B cell (primary cell): ENCODE measurements at regions not wholly inside any gene's neighbourhood (a gene's known extent, or its start where the extent isn't known, plus 50 kb on each side); places are given as distances from the start of the nearest gene placed in this dataset.

Experiments
- ATAC-seq: fragments of 200-7000 bp; cut with Tn5 transposase; one replicate; pipeline ENCODE4 v1.10.0; 2021; ENCODE audit warnings: low read depth, mild to moderate bottlenecking, moderate number of reproducible peaks, moderate library complexity
- CTCF ChIA-PET: fragments of 350-600 bp; sonication (Branson Sonifier 250); formaldehyde crosslinking; loops from one replicate; lab custom pipeline; 2021; ENCODE audit warnings: antibody characterized with exemption, inconsistent platforms; lab: Charles Lee
- POLR2A ChIA-PET: fragments of 350-600 bp; sonication (Branson Sonifier 250); formaldehyde crosslinking; loops from one replicate; lab custom pipeline; 2021; ENCODE audit warnings: antibody characterized with exemption; lab: Charles Lee
- DNase-seq: peaks from one replicate; pipeline ENCODE4 v3.0.0; 2013
- H2AFZ ChIP-seq: 2 replicates; pipeline ENCODE4 v1.6.1; 2012; ENCODE audit warnings: mild to moderate bottlenecking, low read depth, low read length; ENCODE audit not compliant: insufficient read depth, poor library complexity, severe bottlenecking
- H3K27ac ChIP-seq, 2 donors: 1 replicate in 1 of 2; 2 replicates in 1 of 2; pipeline ENCODE4 v1.5.1; 2012 to 2013; ENCODE audit warnings: low read length in 2 of 2, mild to moderate bottlenecking in 2 of 2, moderate library complexity in 1 of 2
- H3K27me3 ChIP-seq, 4 experiments: fragments of 200-600 bp in 1 of 4; sonication (generic) in 1 of 4; replicated peaks in 1 of 4; 1 replicate in 2 of 4; 2 replicates in 2 of 4; pipeline versions ENCODE4 v1.6.1 to v1.7.0; 2013 to 2016; ENCODE audit warnings: low read length in 3 of 4, mild to moderate bottlenecking in 2 of 4, mixed read lengths in 1 of 4, moderate library complexity in 1 of 4; ENCODE audit not compliant: insufficient read depth in 4 of 4, control insufficient read depth in 3 of 4; ENCODE audit errors: control extremely low read depth in 1 of 4
- H3K36me3 ChIP-seq, 2 experiments: replicated peaks in 1 of 2; 1 replicate in 1 of 2; 2 replicates in 1 of 2; pipeline versions ENCODE4 v1.6.1 to v1.7.1; 2013; ENCODE audit warnings: low read length in 1 of 2; ENCODE audit not compliant: insufficient read depth in 2 of 2, control insufficient read depth in 1 of 2; ENCODE audit errors: control extremely low read depth in 1 of 2, extremely low read depth in 1 of 2
- H3K4me1 ChIP-seq, 2 donors: fragments of 200-600 bp in 1 of 2; sonication (generic) in 1 of 2; 1 replicate in 1 of 2; 2 replicates in 1 of 2; pipeline versions ENCODE4 v1.5.1 to v1.6.1; 2013 to 2017; ENCODE audit warnings: low read length in 2 of 2; ENCODE audit not compliant: control insufficient read depth in 2 of 2, insufficient read depth in 2 of 2
- H3K4me2 ChIP-seq: replicated peaks from 2 replicates; pipeline ENCODE3; 2012; ENCODE audit warnings: mild to moderate bottlenecking, low read depth, low read length; ENCODE audit not compliant: poor library complexity, severe bottlenecking
- H3K4me3 ChIP-seq, 5 experiments: fragments of 200-600 bp in 1 of 5; sonication (generic) in 1 of 5; 1 replicate in 3 of 5; 2 replicates in 2 of 5; pipeline versions ENCODE4 v1.5.1 to v1.7.0; 2011 to 2016; ENCODE audit warnings: low read length in 4 of 5, mild to moderate bottlenecking in 4 of 5, low read depth in 2 of 5, control low read depth in 1 of 5, moderate library complexity in 1 of 5; ENCODE audit not compliant: insufficient read depth in 1 of 5; ENCODE audit errors: control extremely low read depth in 1 of 5, extremely low read depth in 1 of 5
- H3K79me2 ChIP-seq: fragments of 200-600 bp; sonication (generic); one replicate; pipeline ENCODE4 v1.6.0; 2016; ENCODE audit warnings: low read length; ENCODE audit not compliant: control insufficient read depth, insufficient read depth
- H3K9ac ChIP-seq: fragments of 200-600 bp; sonication (generic); 2 replicates; pipeline ENCODE4 v1.6.1; 2017; ENCODE audit warnings: mild to moderate bottlenecking, low read length, moderate library complexity
- H3K9me3 ChIP-seq, 3 donors: one replicate each; pipeline versions ENCODE4 v1.6.1 to v1.7.1; 2013; ENCODE audit warnings: low read length in 2 of 3; ENCODE audit not compliant: control insufficient read depth in 2 of 3, insufficient read depth in 1 of 3; ENCODE audit errors: control extremely low read depth in 1 of 3
- H4K20me1 ChIP-seq: 2 replicates; pipeline ENCODE4 v1.6.0; 2012; ENCODE audit warnings: mild to moderate bottlenecking, low read length; ENCODE audit not compliant: insufficient read depth, control insufficient read depth, poor library complexity, severe bottlenecking
- H3K27ac Mint-ChIP-seq: one replicate; pipeline ENCODE4 v1.8.0; 2021; ENCODE audit warnings: mixed read lengths
- H3K27me3 Mint-ChIP-seq: one replicate; pipeline ENCODE4 v1.8.0; 2021; ENCODE audit warnings: mixed read lengths
- H3K4me1 Mint-ChIP-seq: one replicate; pipeline ENCODE4 v1.8.0; 2021; ENCODE audit warnings: mixed read lengths
- H3K4me3 Mint-ChIP-seq: one replicate; pipeline ENCODE4 v1.8.0; 2021; ENCODE audit warnings: mixed read lengths
- H3K9me3 Mint-ChIP-seq: one replicate; pipeline ENCODE4 v1.8.0; 2022; ENCODE audit warnings: mixed read lengths; ENCODE audit not compliant: insufficient read depth
- EZH2 ChIP-seq: IDR thresholded peaks from 2 replicates; pipeline ENCODE4 v1.6.1; 2012; ENCODE audit warnings: borderline replicate concordance, low read depth, mild to moderate bottlenecking, moderate library complexity, low read length; ENCODE audit not compliant: insufficient read depth, poor library complexity, severe bottlenecking
- WGBS: methylation state at CpG from one replicate; pipeline ENCODE4 v1.1.5; 2013; ENCODE audit warnings: missing lambda C conversion rate; ENCODE audit not compliant: insufficient coverage; 5-methylcytosine and 5-hydroxymethylcytosine counted together
- intact Hi-C: fragments of 100-400 bp; cut with micrococcal nuclease; formaldehyde crosslinking; loops from one replicate; pipeline ENCODE4 v1.10.0; 2022
- TF ChIP-seq, protein P1 (sequence below): fragments of 200-600 bp; IDR thresholded peaks from one replicate; pipeline ENCODE4 v1.8.0; 2022; ENCODE audit warnings: antibody characterized with exemption, mild to moderate bottlenecking

DNA sequence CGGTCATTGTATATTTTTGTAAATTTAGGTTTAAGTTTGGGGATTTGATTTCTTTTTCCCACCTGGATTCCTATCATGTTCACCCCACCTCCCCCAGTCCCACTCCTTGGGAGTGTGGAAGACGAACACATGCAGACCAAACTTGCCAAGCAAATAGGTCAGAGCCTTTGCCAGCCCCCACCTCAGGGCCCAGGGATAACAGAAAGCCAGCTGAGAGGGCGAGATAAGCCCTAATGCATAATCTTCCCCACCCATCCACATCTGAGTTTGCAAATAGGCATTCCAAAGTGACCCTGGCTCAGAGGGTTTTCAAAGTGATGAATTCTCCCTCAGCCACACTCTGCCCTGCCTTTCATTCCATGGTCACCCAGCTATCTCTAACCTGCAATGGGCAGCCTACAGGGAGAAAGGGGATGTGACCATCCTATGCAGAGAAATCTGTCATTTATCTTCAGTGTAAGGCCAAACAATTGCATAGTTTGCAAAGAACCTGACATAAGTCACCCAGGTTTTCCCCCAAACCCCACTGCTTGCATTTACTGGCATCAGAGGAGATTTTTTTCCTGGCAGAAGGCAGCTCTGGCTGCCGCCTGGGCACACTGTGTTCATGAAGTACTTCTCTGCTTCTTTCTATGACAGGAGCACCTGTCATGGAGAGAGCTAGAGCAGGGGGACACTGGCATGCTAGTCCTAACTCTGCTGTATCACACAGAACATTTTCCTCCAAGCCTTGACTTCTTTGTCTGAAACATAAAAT, 69.0 kb upstream of the NFIA start:
- no peak for DNase-seq
- 88% methylated on average over 3 of the region's 4 CpGs for WGBS
- H3K4me1 Mint-ChIP-seq = peaks cover 2% of the 10 kb centered on the region
- Histone ChIP-seq H3K27me3 (peaks cover 0 to 2% (median 0%) of the 10 kb centered on the region in 4 experiments), H3K4me2 (no peak overlapping the region), H4K20me1 (no peaks in the 10 kb centered on the region), H3K9ac (no peak overlapping the region), H3K4me3 (no peak overlapping the region), H3K79me2 (no peaks in the 10 kb centered on the region), H2AFZ (no peak overlapping the region), H3K9me3 (no peaks in the 10 kb centered on the region), H3K4me1 (no peaks in the 10 kb centered on the region), H3K27ac (no peak overlapping the region), H3K36me3 (no peaks in the 10 kb centered on the region)
- CTCF ChIA-PET = no interaction called here
- H3K27me3 Mint-ChIP-seq = peaks cover 20% of the 10 kb centered on the region
- no peaks in the 10 kb centered on the region for H3K9me3 Mint-ChIP-seq
- no peak overlapping the region for H3K4me3 Mint-ChIP-seq
- no peak overlapping the region for H3K27ac Mint-ChIP-seq
- POLR2A ChIA-PET = no interaction called here
- no peak for ATAC-seq
- intact Hi-C loops = no loop called here
- no peak for TF ChIP-seq EZH2
- TF ChIP-seq, protein P1, sequence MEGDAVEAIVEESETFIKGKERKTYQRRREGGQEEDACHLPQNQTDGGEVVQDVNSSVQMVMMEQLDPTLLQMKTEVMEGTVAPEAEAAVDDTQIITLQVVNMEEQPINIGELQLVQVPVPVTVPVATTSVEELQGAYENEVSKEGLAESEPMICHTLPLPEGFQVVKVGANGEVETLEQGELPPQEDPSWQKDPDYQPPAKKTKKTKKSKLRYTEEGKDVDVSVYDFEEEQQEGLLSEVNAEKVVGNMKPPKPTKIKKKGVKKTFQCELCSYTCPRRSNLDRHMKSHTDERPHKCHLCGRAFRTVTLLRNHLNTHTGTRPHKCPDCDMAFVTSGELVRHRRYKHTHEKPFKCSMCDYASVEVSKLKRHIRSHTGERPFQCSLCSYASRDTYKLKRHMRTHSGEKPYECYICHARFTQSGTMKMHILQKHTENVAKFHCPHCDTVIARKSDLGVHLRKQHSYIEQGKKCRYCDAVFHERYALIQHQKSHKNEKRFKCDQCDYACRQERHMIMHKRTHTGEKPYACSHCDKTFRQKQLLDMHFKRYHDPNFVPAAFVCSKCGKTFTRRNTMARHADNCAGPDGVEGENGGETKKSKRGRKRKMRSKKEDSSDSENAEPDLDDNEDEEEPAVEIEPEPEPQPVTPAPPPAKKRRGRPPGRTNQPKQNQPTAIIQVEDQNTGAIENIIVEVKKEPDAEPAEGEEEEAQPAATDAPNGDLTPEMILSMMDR = no peak

DNA sequence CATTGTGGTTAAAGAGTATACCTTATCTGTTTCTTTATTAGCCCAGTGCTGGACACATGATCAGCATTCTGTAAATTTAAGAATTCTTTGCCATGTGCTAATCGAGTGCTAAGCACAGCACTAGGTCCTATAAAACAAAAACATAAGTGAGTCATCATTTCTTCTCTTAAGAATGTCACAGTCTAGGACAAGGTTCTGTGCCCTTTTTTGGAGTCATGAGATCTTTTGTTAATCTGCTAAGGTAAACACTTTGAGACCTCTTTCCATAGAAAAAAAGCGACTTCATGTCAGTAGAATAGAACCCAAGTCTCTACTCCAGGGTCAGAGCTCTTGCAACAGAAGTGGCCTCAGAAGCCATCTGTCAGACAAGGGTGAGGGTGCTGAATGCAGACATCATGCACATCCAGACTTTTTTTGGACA, 70.0 kb upstream of the NFIA start:
- no peak overlapping the region for H3K4me3 ChIP-seq
- TF ChIP-seq, protein P1 = no peak
- no peak for TF ChIP-seq EZH2
- no peak overlapping the region for H3K4me2 ChIP-seq
- no peak overlapping the region for H3K27ac Mint-ChIP-seq
- peaks cover 16% of the 10 kb centered on the region for H3K27me3 Mint-ChIP-seq
- H3K9ac ChIP-seq = no peak overlapping the region
- intact Hi-C loops = no loop called here
- no peaks in the 10 kb centered on the region for H3K4me1 ChIP-seq
- no peaks in the 10 kb centered on the region for H3K9me3 ChIP-seq
- H3K4me3 Mint-ChIP-seq = no peak overlapping the region
- no peak overlapping the region for H3K27ac ChIP-seq
- no peaks in the 10 kb centered on the region for H3K79me2 ChIP-seq
- POLR2A ChIA-PET = no interaction called here
- H3K27me3 ChIP-seq = peaks cover 0 to 2% (median 0%) of the 10 kb centered on the region in 4 experiments
- no peaks in the 10 kb centered on the region for H3K9me3 Mint-ChIP-seq
- 83% methylated on average over 1 of the region's 2 CpGs for WGBS
- no peak for ATAC-seq
- H3K36me3 ChIP-seq = no peaks in the 10 kb centered on the region
- H2AFZ ChIP-seq = no peak overlapping the region
- CTCF ChIA-PET = no interaction called here
- H3K4me1 Mint-ChIP-seq = no peaks in the 10 kb centered on the region
- no peaks in the 10 kb centered on the region for H4K20me1 ChIP-seq
- DNase-seq = no peak
